GM19043 (cell line): ENCODE measurements at regions not wholly inside any gene's neighbourhood (a gene's known extent, or its start where the extent isn't known, plus 50 kb on each side); places are given as distances from the start of the nearest gene placed in this dataset.

Experiments used
- ATAC-seq: cut with Tn5 transposase; IDR thresholded peaks from one replicate; pipeline ENCODE4 v1.9.1; 2021; ENCODE audit warnings: low read depth; ENCODE audit not compliant: unreplicated experiment

- no peak for ATAC-seq
Measured at GRCh38 chr11:15481871-15482270, 367.1 kb downstream of the INSC start.

GRCh38 chr11:15483205-15483604, 368.5 kb downstream of the INSC start:
- ATAC-seq = no peak

GRCh38 chr11:15484398-15484797, 369.7 kb downstream of the INSC start:
- ATAC-seq = no peak

- ATAC-seq = no peak
Measured at GRCh38 chr11:15485432-15485831, 370.7 kb downstream of the INSC start.

- ATAC-seq = no peak
Measured at GRCh38 chr11:15489281-15489680, 374.6 kb downstream of the INSC start.

GRCh38 chr11:15490535-15490934, 375.8 kb downstream of the INSC start:
- no peak for ATAC-seq

- no peak for ATAC-seq
Measured at GRCh38 chr11:15493066-15493465, 378.3 kb downstream of the INSC start.

GRCh38 chr11:15493921-15494620, 379.3 kb downstream of the INSC start:
- no peak for ATAC-seq

- no peak for ATAC-seq
Measured at GRCh38 chr11:15494740-15495139, 380.0 kb downstream of the INSC start.

GRCh38 chr11:15495462-15495861, 380.7 kb downstream of the INSC start:
- ATAC-seq = no peak

- no peak for ATAC-seq
Measured at GRCh38 chr11:15497366-15497765, 382.6 kb downstream of the INSC start.

GRCh38 chr11:15499674-15500073, 385.0 kb downstream of the INSC start:
- ATAC-seq = no peak

- no peak for ATAC-seq
Measured at GRCh38 chr11:15500643-15501042, 385.9 kb downstream of the INSC start.

- ATAC-seq = no peak
Measured at GRCh38 chr11:15501566-15501965, 386.8 kb downstream of the INSC start.

- ATAC-seq = no peak
Measured at GRCh38 chr11:15505155-15505554, 390.4 kb downstream of the INSC start.

- ATAC-seq = no peak
Measured at GRCh38 chr11:15507592-15507991, 392.9 kb downstream of the INSC start.

- no peak for ATAC-seq
Measured at GRCh38 chr11:15509082-15509481, 394.4 kb downstream of the INSC start.

GRCh38 chr11:15519124-15519791, 404.5 kb downstream of the INSC start:
- ATAC-seq = no peak

GRCh38 chr11:15519911-15520310, 405.2 kb downstream of the INSC start:
- ATAC-seq = no peak

GRCh38 chr11:15523543-15523942, 408.8 kb downstream of the INSC start:
- ATAC-seq = no peak

GRCh38 chr11:15525582-15525981, 410.9 kb downstream of the INSC start:
- ATAC-seq = no peak

GRCh38 chr11:15526032-15526431, 411.3 kb downstream of the INSC start:
- ATAC-seq = no peak
